ENCODE measurements at regions not wholly inside any gene's neighbourhood (a gene's known extent, or its start where the extent isn't known, plus 50 kb on each side); places are given as distances from the start of the nearest gene placed in this dataset.

DNA sequence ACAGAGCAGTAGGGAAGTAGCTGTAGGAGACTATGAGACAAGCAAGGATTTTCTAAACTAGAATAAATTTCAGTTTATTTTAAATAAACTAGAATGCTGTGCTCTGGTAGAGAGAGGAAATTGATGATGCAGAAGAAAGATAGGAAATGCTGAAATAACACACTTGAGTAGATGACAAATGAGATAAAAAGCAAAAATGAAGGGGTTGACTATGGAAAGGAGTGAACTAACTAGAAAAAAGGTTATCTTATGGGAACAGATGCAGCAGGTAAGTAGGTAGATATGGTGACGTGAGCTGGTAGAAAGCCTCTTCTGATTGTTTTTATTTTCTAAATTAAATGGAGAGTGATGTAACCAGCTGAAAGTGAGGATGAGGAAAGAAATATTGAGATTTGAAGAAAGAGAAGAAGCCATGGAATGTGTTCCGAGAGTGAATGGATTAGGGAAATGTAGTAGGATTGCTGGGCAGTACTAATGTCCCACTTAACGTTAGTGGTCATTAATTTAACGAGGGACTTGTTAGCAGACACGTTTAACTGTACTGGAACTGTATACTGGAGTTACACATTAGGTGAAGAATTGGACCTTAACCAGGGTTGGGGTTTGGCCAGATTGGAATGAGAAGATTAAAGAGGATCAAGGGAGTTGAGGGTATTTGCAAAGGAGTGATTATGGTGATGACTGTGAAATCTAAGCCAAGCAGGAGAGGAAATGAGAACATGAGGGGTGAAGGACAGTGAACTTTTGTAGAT is 196.5 kb downstream of the TANC2 start:
- Histone ChIP-seq H3K4me2 (ENCODE audit: insufficient read depth, low read length, poor library complexity, severe bottlenecking) (no peak overlapping the region), H3K36me3 (replicated peaks in 1 of 2; ENCODE audit: control insufficient read depth in 2 of 2, insufficient read depth in 2 of 2, low read length in 2 of 2) (peaks cover 0 to 36% of the 10 kb centered on the region in 2 donors), H2BK12ac (ENCODE audit: low read length) (no peak overlapping the region), H3K9me3 (replicated peaks in 1 of 2; ENCODE audit: control insufficient read depth in 2 of 2, insufficient read depth in 1 of 2, low read depth in 1 of 2, low read length in 2 of 2) (no peaks in the 10 kb centered on the region), H2BK15ac (ENCODE audit: low read length) (no peak overlapping the region), H3K23ac (ENCODE audit: low read depth, low read length, poor library complexity) (no peak overlapping the region), H2BK5ac (ENCODE audit: low read length) (no peak overlapping the region), H3K79me1 (ENCODE audit: low read depth, low read length) (no peaks in the 10 kb centered on the region), H3K27me3 (ENCODE audit: control insufficient read depth in 3 of 3, insufficient read depth in 3 of 3, low read depth in 1 of 3, low read length in 3 of 3) (peaks cover 0 to 2% (median 0%) of the 10 kb centered on the region in 3 experiments), H3K4me1 (ENCODE audit: control insufficient read depth in 2 of 2, insufficient read depth in 1 of 2, low read depth in 1 of 2, low read length in 2 of 2) (no peaks in the 10 kb centered on the region), H3K18ac (ENCODE audit: low read length) (no peak overlapping the region), H4K91ac (ENCODE audit: low read depth, low read length, poor library complexity) (no peak overlapping the region), H3K14ac (ENCODE audit: low read length) (no peak overlapping the region), H3K4me3 (ENCODE audit: low read length in 2 of 2) (no peak overlapping the region), H2AFZ (ENCODE audit: low read length) (no peak overlapping the region), H3K4ac (ENCODE audit: low read length) (no peak overlapping the region), H2AK5ac (ENCODE audit: low read depth, low read length) (no peak overlapping the region), H2BK120ac (ENCODE audit: low read depth, low read length) (no peak overlapping the region), H3K27ac (replicated peaks; ENCODE audit: low read length) (no peak overlapping the region), H3K9ac (ENCODE audit: low read depth, low read length, poor library complexity) (no peak overlapping the region), H4K8ac (ENCODE audit: low read depth, low read length) (no peak overlapping the region)
- no CpG with 5 or more reads among the region's 5 CpGs for WGBS, 2 donors (ENCODE audit: extremely low coverage in 2 of 2, insufficient read length in 2 of 2, insufficient replicate concordance in 1 of 2)
- DNase-seq (ENCODE audit: low spot score) = no peak

DNA sequence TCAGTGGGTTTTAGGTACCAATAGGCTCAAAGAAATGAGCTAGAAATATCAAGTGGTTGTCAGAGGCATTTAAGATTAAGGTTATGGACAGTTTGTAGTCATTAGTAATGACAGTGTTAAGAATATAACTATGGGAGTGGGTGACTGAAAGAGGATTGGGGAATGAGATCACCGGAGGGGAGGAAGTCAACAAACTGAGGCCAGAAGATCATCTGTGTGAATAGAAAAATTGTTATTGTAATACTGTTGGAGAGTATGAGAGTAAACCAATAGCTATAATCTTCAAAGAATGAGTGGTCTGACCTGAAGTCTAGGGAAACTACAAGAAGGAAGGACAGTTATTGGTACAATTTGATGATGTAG is 197.1 kb downstream of the TANC2 start:
- Histone ChIP-seq H4K91ac (ENCODE audit: low read depth, low read length, poor library complexity) (no peak overlapping the region), H3K4me2 (ENCODE audit: insufficient read depth, low read length, poor library complexity, severe bottlenecking) (no peak overlapping the region), H2AFZ (ENCODE audit: low read length) (no peak overlapping the region), H3K27ac (replicated peaks; ENCODE audit: low read length) (no peak overlapping the region), H3K79me1 (ENCODE audit: low read depth, low read length) (no peaks in the 10 kb centered on the region), H2BK5ac (ENCODE audit: low read length) (no peak overlapping the region), H3K9me3 (replicated peaks in 1 of 2; ENCODE audit: control insufficient read depth in 2 of 2, insufficient read depth in 1 of 2, low read depth in 1 of 2, low read length in 2 of 2) (no peaks in the 10 kb centered on the region), H3K4me1 (ENCODE audit: control insufficient read depth in 2 of 2, insufficient read depth in 1 of 2, low read depth in 1 of 2, low read length in 2 of 2) (no peaks in the 10 kb centered on the region), H3K4ac (ENCODE audit: low read length) (no peak overlapping the region), H4K8ac (ENCODE audit: low read depth, low read length) (no peak overlapping the region), H2AK5ac (ENCODE audit: low read depth, low read length) (no peak overlapping the region), H3K9ac (ENCODE audit: low read depth, low read length, poor library complexity) (no peak overlapping the region), H2BK120ac (ENCODE audit: low read depth, low read length) (no peak overlapping the region), H3K27me3 (ENCODE audit: control insufficient read depth in 3 of 3, insufficient read depth in 3 of 3, low read depth in 1 of 3, low read length in 3 of 3) (peaks cover 0 to 2% (median 0%) of the 10 kb centered on the region in 3 experiments), H3K18ac (ENCODE audit: low read length) (no peak overlapping the region), H3K36me3 (replicated peaks in 1 of 2; ENCODE audit: control insufficient read depth in 2 of 2, insufficient read depth in 2 of 2, low read length in 2 of 2) (peaks cover 0 to 31% of the 10 kb centered on the region in 2 donors), H2BK12ac (ENCODE audit: low read length) (no peak overlapping the region), H3K14ac (ENCODE audit: low read length) (no peak overlapping the region), H2BK15ac (ENCODE audit: low read length) (no peak overlapping the region), H3K23ac (ENCODE audit: low read depth, low read length, poor library complexity) (no peak overlapping the region), H3K4me3 (ENCODE audit: low read length in 2 of 2) (no peak overlapping the region)
- no peak for DNase-seq (ENCODE audit: low spot score)
- no CpG with 5 or more reads among the region's 1 CpG for WGBS, 2 donors (ENCODE audit: extremely low coverage in 2 of 2, insufficient read length in 2 of 2, insufficient replicate concordance in 1 of 2)

DNA sequence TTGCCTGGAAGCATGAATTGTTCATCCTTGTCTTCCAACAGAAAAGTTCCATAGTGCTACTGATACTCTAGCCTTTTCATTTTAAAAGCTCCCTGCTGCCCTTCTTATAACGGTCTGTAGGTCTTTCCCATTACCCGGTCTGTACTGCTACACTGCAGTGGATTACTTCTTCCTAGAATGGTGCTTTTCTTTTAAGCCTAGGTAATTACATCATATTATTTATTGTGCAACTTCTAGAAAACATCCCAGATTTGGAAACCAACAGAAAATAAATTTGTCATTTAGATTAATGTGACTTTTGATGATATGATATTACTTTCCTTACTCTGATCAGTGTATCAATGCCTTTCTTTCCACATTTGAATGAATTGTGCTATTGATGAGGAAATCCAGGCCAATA is 199.4 kb downstream of the TANC2 start:
- H3K9ac ChIP-seq (ENCODE audit: low read depth, low read length, poor library complexity) = no peak overlapping the region

DNA sequence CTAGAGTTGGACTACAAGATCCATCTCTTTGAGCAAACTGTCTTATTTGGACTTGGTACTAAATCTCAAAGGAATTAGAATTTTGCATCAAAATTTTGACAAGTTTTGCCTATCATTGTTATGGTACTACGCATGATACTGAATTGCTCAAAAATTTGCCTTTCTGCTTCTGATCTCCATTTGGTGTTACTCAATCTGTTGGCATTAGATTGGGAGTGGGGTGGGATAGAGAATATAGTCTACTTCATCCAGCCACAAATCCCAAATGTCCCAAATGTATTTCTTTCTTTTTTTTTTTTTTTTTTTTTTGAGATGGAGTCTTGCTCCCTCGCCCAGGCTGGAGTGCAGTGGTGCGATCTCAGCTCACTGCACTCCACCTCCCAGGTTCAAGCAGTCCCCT is 204.8 kb downstream of the TANC2 start:
- H3K18ac ChIP-seq (ENCODE audit: low read length) = no peak overlapping the region

More for the DNA sequence above, 199.4 kb downstream of the TANC2 start:
- WGBS, 2 donors (ENCODE audit: extremely low coverage in 2 of 2, insufficient read length in 2 of 2, insufficient replicate concordance in 1 of 2) = no CpG with 5 or more reads among the region's 2 CpGs
- Histone ChIP-seq H3K4ac (ENCODE audit: low read length) (no peak overlapping the region), H3K18ac (ENCODE audit: low read length) (no peak overlapping the region), H2AK5ac (ENCODE audit: low read depth, low read length) (no peak overlapping the region), H3K4me2 (ENCODE audit: insufficient read depth, low read length, poor library complexity, severe bottlenecking) (no peak overlapping the region), H3K4me1 (ENCODE audit: control insufficient read depth in 2 of 2, insufficient read depth in 1 of 2, low read depth in 1 of 2, low read length in 2 of 2) (no peaks in the 10 kb centered on the region), H2BK120ac (ENCODE audit: low read depth, low read length) (no peak overlapping the region), H4K91ac (ENCODE audit: low read depth, low read length, poor library complexity) (no peak overlapping the region), H3K27ac (replicated peaks; ENCODE audit: low read length) (no peak overlapping the region), H3K23ac (ENCODE audit: low read depth, low read length, poor library complexity) (no peak overlapping the region), H4K8ac (ENCODE audit: low read depth, low read length) (no peak overlapping the region), H2AFZ (ENCODE audit: low read length) (no peak overlapping the region), H3K79me1 (ENCODE audit: low read depth, low read length) (no peaks in the 10 kb centered on the region), H3K9me3 (replicated peaks in 1 of 2; ENCODE audit: control insufficient read depth in 2 of 2, insufficient read depth in 1 of 2, low read depth in 1 of 2, low read length in 2 of 2) (peaks cover 0 to 6% of the 10 kb centered on the region in 2 donors), H2BK15ac (ENCODE audit: low read length) (no peak overlapping the region), H3K36me3 (replicated peaks in 1 of 2; ENCODE audit: control insufficient read depth in 2 of 2, insufficient read depth in 2 of 2, low read length in 2 of 2) (peaks cover 0 to 28% of the 10 kb centered on the region in 2 donors), H3K4me3 (ENCODE audit: low read length in 2 of 2) (no peak overlapping the region), H2BK5ac (ENCODE audit: low read length) (no peak overlapping the region), H2BK12ac (ENCODE audit: low read length) (no peak overlapping the region), H3K27me3 (ENCODE audit: control insufficient read depth in 3 of 3, insufficient read depth in 3 of 3, low read depth in 1 of 3, low read length in 3 of 3) (peaks cover 0 to 2% (median 0%) of the 10 kb centered on the region in 3 experiments), H3K14ac (ENCODE audit: low read length) (no peak overlapping the region)
- no peak for DNase-seq (ENCODE audit: low spot score)

More for the DNA sequence above, 204.8 kb downstream of the TANC2 start:
- no peak overlapping the region for H2BK5ac ChIP-seq (ENCODE audit: low read length)
- peaks cover 0 to 36% of the 10 kb centered on the region in 2 donors for H3K36me3 ChIP-seq (replicated peaks in 1 of 2; ENCODE audit: control insufficient read depth in 2 of 2, insufficient read depth in 2 of 2, low read length in 2 of 2)
- H3K23ac ChIP-seq (ENCODE audit: low read depth, low read length, poor library complexity) = no peak overlapping the region
- H3K27ac ChIP-seq (replicated peaks; ENCODE audit: low read length) = no peak overlapping the region
- no peaks in the 10 kb centered on the region for H3K27me3 ChIP-seq (ENCODE audit: control insufficient read depth in 3 of 3, insufficient read depth in 3 of 3, low read depth in 1 of 3, low read length in 3 of 3)
- H3K79me1 ChIP-seq (ENCODE audit: low read depth, low read length) = no peaks in the 10 kb centered on the region
- H3K14ac ChIP-seq (ENCODE audit: low read length) = no peak overlapping the region
- no CpG with 5 or more reads among the region's 3 CpGs for WGBS, 2 donors (ENCODE audit: extremely low coverage in 2 of 2, insufficient read length in 2 of 2, insufficient replicate concordance in 1 of 2)
- peaks cover 0 to 22% of the 10 kb centered on the region in 2 donors for H3K9me3 ChIP-seq (replicated peaks in 1 of 2; ENCODE audit: control insufficient read depth in 2 of 2, insufficient read depth in 1 of 2, low read depth in 1 of 2, low read length in 2 of 2)
- no peak overlapping the region for H4K8ac ChIP-seq (ENCODE audit: low read depth, low read length)
- no peak overlapping the region for H2BK15ac ChIP-seq (ENCODE audit: low read length)
- H4K91ac ChIP-seq (ENCODE audit: low read depth, low read length, poor library complexity) = no peak overlapping the region
- no peak overlapping the region for H2AK5ac ChIP-seq (ENCODE audit: low read depth, low read length)
- H3K4me1 ChIP-seq (ENCODE audit: control insufficient read depth in 2 of 2, insufficient read depth in 1 of 2, low read depth in 1 of 2, low read length in 2 of 2) = peaks cover 0 to 6% of the 10 kb centered on the region in 2 donors
- no peak overlapping the region for H2AFZ ChIP-seq (ENCODE audit: low read length)
- no peak overlapping the region for H2BK12ac ChIP-seq (ENCODE audit: low read length)
- H2BK120ac ChIP-seq (ENCODE audit: low read depth, low read length) = no peak overlapping the region
- H3K4ac ChIP-seq (ENCODE audit: low read length) = no peak overlapping the region
- no peak overlapping the region for H3K4me2 ChIP-seq (ENCODE audit: insufficient read depth, low read length, poor library complexity, severe bottlenecking)
- no peak overlapping the region for H3K9ac ChIP-seq (ENCODE audit: low read depth, low read length, poor library complexity)
- no peak overlapping the region for H3K4me3 ChIP-seq (ENCODE audit: low read length in 2 of 2)
- no peak for DNase-seq (ENCODE audit: low spot score)

Data from neuronal stem cell (in vitro differentiated cells).